Hepatocyte (in vitro differentiated cells): ENCODE measurements at regions not wholly inside any gene's neighbourhood (a gene's known extent, or its start where the extent isn't known, plus 50 kb on each side); places are given as distances from the start of the nearest gene placed in this dataset.

Experiments used
- DNase-seq: peaks from one replicate; pipeline ENCODE4 v3.0.0-alpha.2; 2016; ENCODE audit warnings: low spot score
- H2AFZ ChIP-seq: fragments of 200-600 bp; sonication (generic); 2 replicates; pipeline ENCODE4 v1.6.0; 2016; ENCODE audit warnings: antibody characterized with exemption, mild to moderate bottlenecking
- H3K27ac ChIP-seq: fragments of 200-600 bp; sonication (generic); 2 replicates; pipeline ENCODE4 v1.5.1; 2016; ENCODE audit warnings: mild to moderate bottlenecking
- H3K27me3 ChIP-seq: fragments of 200-600 bp; sonication (generic); 2 replicates; pipeline ENCODE4 v1.6.1; 2016
- H3K36me3 ChIP-seq: fragments of 200-600 bp; sonication (generic); replicated peaks from 2 replicates; pipeline ENCODE4 v1.5.1; 2016; ENCODE audit warnings: low read depth; ENCODE audit not compliant: insufficient read depth
- H3K4me1 ChIP-seq: fragments of 200-600 bp; sonication (generic); 2 replicates; pipeline ENCODE4 v1.5.1; 2016; ENCODE audit warnings: mild to moderate bottlenecking, moderate library complexity; ENCODE audit not compliant: insufficient read depth
- H3K4me2 ChIP-seq: fragments of 200-600 bp; sonication (generic); 2 replicates; pipeline ENCODE4 v1.6.0; 2016
- H3K4me3 ChIP-seq: fragments of 200-600 bp; sonication (generic); 2 replicates; pipeline ENCODE4 v1.5.1; 2016; ENCODE audit warnings: mild to moderate bottlenecking
- H3K79me2 ChIP-seq: fragments of 200-600 bp; sonication (generic); 2 replicates; pipeline ENCODE4 v1.6.0; 2017; ENCODE audit warnings: mild to moderate bottlenecking
- H3K9me2 ChIP-seq: fragments of 200-600 bp; sonication (generic); replicated peaks from 2 replicates; pipeline ENCODE4 v1.6.0; 2017; ENCODE audit warnings: mild to moderate bottlenecking; ENCODE audit not compliant: insufficient read depth
- H3K9me3 ChIP-seq: fragments of 200-600 bp; sonication (generic); 2 replicates; pipeline ENCODE4 v1.5.1; 2016; ENCODE audit warnings: low read depth, mild to moderate bottlenecking
- H4K20me1 ChIP-seq: fragments of 200-600 bp; sonication (generic); 2 replicates; pipeline ENCODE4 v1.6.0; 2016; ENCODE audit warnings: mild to moderate bottlenecking; ENCODE audit not compliant: insufficient read depth, poor library complexity, severe bottlenecking
- CTCF ChIP-seq: fragments of 200-600 bp; sonication (generic); IDR thresholded peaks from 2 replicates; pipeline ENCODE4 v1.5.1; 2016; ENCODE audit warnings: antibody characterized with exemption, mild to moderate bottlenecking; ENCODE audit not compliant: poor library complexity
- EZH2 ChIP-seq: fragments of 200-600 bp; sonication (generic); IDR thresholded peaks from 2 replicates; pipeline ENCODE4 v1.6.1; 2016; ENCODE audit warnings: antibody characterized with exemption, mild to moderate bottlenecking, borderline replicate concordance
- EZH2phosphoT487 ChIP-seq: fragments of 200-600 bp; sonication (generic); IDR thresholded peaks from one replicate; pipeline ENCODE4 v1.6.1; 2018; ENCODE audit warnings: antibody characterized with exemption, mild to moderate bottlenecking, low read depth, moderate library complexity; ENCODE audit not compliant: unreplicated experiment, severe bottlenecking
- WGBS: methylation state at CpG from one replicate; pipeline ENCODE4 v1.1.6; 2016; ENCODE audit warnings: low lambda C conversion rate; ENCODE audit errors: missing lambda C conversion rate; 5-methylcytosine and 5-hydroxymethylcytosine counted together

- Histone ChIP-seq H3K27me3 (no peaks in the 10 kb centered on the region), H3K27ac (no peak overlapping the region), H3K36me3 (no peaks in the 10 kb centered on the region), H3K9me2 (no peaks in the 10 kb centered on the region), H4K20me1 (no peaks in the 10 kb centered on the region), H3K4me3 (no peak overlapping the region), H3K4me2 (no peak overlapping the region), H2AFZ (no peak overlapping the region), H3K9me3 (no peaks in the 10 kb centered on the region), H3K79me2 (no peaks in the 10 kb centered on the region), H3K4me1 (no peaks in the 10 kb centered on the region)
- DNase-seq = no peak
- 94% methylated on average over 14 of the region's 14 CpGs for WGBS
- TF ChIP-seq CTCF = no peak
- TF ChIP-seq EZH2 = no peak
- no peak for TF ChIP-seq EZH2phosphoT487
These were observed 932.8 kb downstream of the BRD1 start for GRCh38 chr22:48894804-48895250.

GRCh38 chr22:48894064-48894671 lies 933.5 kb downstream of the BRD1 start:
- no peak for DNase-seq
- no peaks in the 10 kb centered on the region for H3K27me3 ChIP-seq

GRCh38 chr22:48893288-48894063 lies 934.2 kb downstream of the BRD1 start:
- Histone ChIP-seq H4K20me1 (no peaks in the 10 kb centered on the region), H3K79me2 (no peaks in the 10 kb centered on the region), H3K4me2 (no peak overlapping the region), H3K36me3 (no peaks in the 10 kb centered on the region), H2AFZ (no peak overlapping the region), H3K9me3 (no peaks in the 10 kb centered on the region), H3K27ac (no peak overlapping the region), H3K4me1 (no peaks in the 10 kb centered on the region), H3K27me3 (no peaks in the 10 kb centered on the region), H3K4me3 (no peak overlapping the region), H3K9me2 (no peaks in the 10 kb centered on the region)
- no peak for DNase-seq
- WGBS = 89% methylated on average over 15 of the region's 16 CpGs
- TF ChIP-seq CTCF = no peak

More at GRCh38 chr22:48894064-48894671, 933.5 kb downstream of the BRD1 start:
- H3K36me3 ChIP-seq = no peaks in the 10 kb centered on the region
- no peaks in the 10 kb centered on the region for H4K20me1 ChIP-seq
- H3K4me1 ChIP-seq = no peaks in the 10 kb centered on the region
- H3K9me3 ChIP-seq = no peaks in the 10 kb centered on the region
- no peak for TF ChIP-seq EZH2
- TF ChIP-seq EZH2phosphoT487 = no peak
- peak; percentile 12 for TF ChIP-seq CTCF
- H3K9me2 ChIP-seq = no peaks in the 10 kb centered on the region
- no peaks in the 10 kb centered on the region for H3K79me2 ChIP-seq
- no peak overlapping the region for H3K27ac ChIP-seq
- H2AFZ ChIP-seq = no peak overlapping the region
- H3K4me2 ChIP-seq = no peak overlapping the region
- H3K4me3 ChIP-seq = no peak overlapping the region
- WGBS = 76% methylated on average over 22 of the region's 23 CpGs
